K562 (cell line): ENCODE measurements at regions not wholly inside any gene's neighbourhood (a gene's known extent, or its start where the extent isn't known, plus 50 kb on each side); places are given as distances from the start of the nearest gene placed in this dataset.

ENCODE experiments used
- CEBPG ChIP-seq, 3 experiments: fragments of 200-800 bp in 1 of 3; sonication (Bioruptor generic) in 1 of 3; sonication (generic) in 1 of 3; formaldehyde crosslinking in 1 of 3; IDR thresholded peaks in 2 of 3; conservative IDR thresholded peaks in 1 of 3; 2 replicates each; pipeline versions ENCODE4 v1.6.1 to v1.8.0; 2016 to 2022; ENCODE audit warnings: missing compliant biosample characterization in 2 of 3, missing genetic modification characterization in 2 of 3, mild to moderate bottlenecking in 1 of 3, missing genetic modification reagents in 1 of 3
- DPF2 ChIP-seq: fragments of 450-650 bp; IDR thresholded peaks from 2 replicates; pipeline ENCODE4 v1.6.1; 2016
- ELF1 ChIP-seq: fragments of 200-800 bp; sonication (Bioruptor generic); IDR thresholded peaks from 2 replicates; pipeline ENCODE4 v1.6.1; 2016; ENCODE audit warnings: missing genetic modification characterization, missing compliant biosample characterization
- EZH2 ChIP-seq: IDR thresholded peaks from 2 replicates; pipeline ENCODE4 v1.6.1; 2012; ENCODE audit warnings: low read depth, mild to moderate bottlenecking, inconsistent platforms, low read length, borderline replicate concordance
- FOXA3 ChIP-seq, 2 experiments: fragments of 450-650 bp in 1 of 2; sonication (generic) in 1 of 2; formaldehyde crosslinking; IDR thresholded peaks in 1 of 2; conservative IDR thresholded peaks in 1 of 2; 2 replicates each; pipeline versions ENCODE4 v1.4.0 to v1.8.0; 2020 to 2022; ENCODE audit warnings: mild to moderate bottlenecking in 2 of 2, missing genetic modification reagents in 1 of 2
- HNRNPLL ChIP-seq: fragments of 200-400 bp; formaldehyde crosslinking; IDR thresholded peaks from 2 replicates; pipeline ENCODE4 v1.6.1; 2017; ENCODE audit warnings: low read length, low read depth, mild to moderate bottlenecking; ENCODE audit not compliant: poor library complexity, severe bottlenecking
- JUND ChIP-seq, 2 experiments: IDR thresholded peaks; 2 replicates in 1 of 2; 3 replicates in 1 of 2; pipeline ENCODE4 v1.6.1; 2011; ENCODE audit warnings: borderline replicate concordance in 2 of 2, low read depth in 2 of 2, low read length in 2 of 2, improper control_type of control experiment in 1 of 2, missing biosample characterization in 1 of 2, missing genetic modification characterization in 1 of 2, missing genetic modification reagents in 1 of 2
- MTA3 ChIP-seq: fragments of 450-650 bp; formaldehyde crosslinking; IDR thresholded peaks from 2 replicates; pipeline ENCODE4 v1.6.1; 2017; ENCODE audit warnings: mild to moderate bottlenecking, borderline replicate concordance
- NCOA6 ChIP-seq: fragments of 450-650 bp; IDR thresholded peaks from 2 replicates; pipeline ENCODE4 v1.6.1; 2017; ENCODE audit warnings: mild to moderate bottlenecking
- RAD21 ChIP-seq, 2 experiments: fragments of 250-450 bp in 1 of 2; fragments of 450-650 bp in 1 of 2; sonication (Bioruptor Pico) in 1 of 2; formaldehyde crosslinking in 1 of 2; IDR thresholded peaks in 1 of 2; conservative IDR thresholded peaks in 1 of 2; 2 replicates each; pipeline versions ENCODE4 v1.4.0 to v1.8.0; 2020 to 2022; ENCODE audit warnings: mild to moderate bottlenecking in 2 of 2, moderate library complexity in 1 of 2
- TF ChIP-seq, protein P1 (sequence below), 2 experiments: fragments of 450-650 bp in 1 of 2; sonication (generic) in 1 of 2; formaldehyde crosslinking in 1 of 2; IDR thresholded peaks in 1 of 2; conservative IDR thresholded peaks in 1 of 2; 2 replicates each; pipeline versions ENCODE4 v1.6.1 to v1.8.1; 2016 to 2023; ENCODE audit warnings: mild to moderate bottlenecking in 2 of 2, moderate library complexity in 2 of 2, inconsistent platforms in 1 of 2, missing genetic modification reagents in 1 of 2
- TF ChIP-seq, protein P2 (sequence below): fragments of 200-400 bp; formaldehyde crosslinking; IDR thresholded peaks from 2 replicates; pipeline ENCODE4 v1.6.1; 2017; ENCODE audit warnings: mild to moderate bottlenecking, low read depth, low read length, moderate library complexity
- TF ChIP-seq, protein P3 (sequence below): fragments of 450-650 bp; formaldehyde crosslinking; IDR thresholded peaks from 2 replicates; pipeline ENCODE4 v1.4.0; 2020; ENCODE audit warnings: mild to moderate bottlenecking, moderate library complexity
- TF ChIP-seq, protein P4 (sequence below), 3 experiments: IDR thresholded peaks in 2 of 3; conservative IDR thresholded peaks in 1 of 3; 2 replicates each; pipeline ENCODE4 v1.5.1; 2011 to 2012; ENCODE audit warnings: low read length in 3 of 3, mild to moderate bottlenecking in 3 of 3, control low read depth in 2 of 3, improper control_type of control experiment in 1 of 3, inconsistent platforms in 1 of 3, low read depth in 1 of 3, mixed read lengths in 1 of 3, moderate library complexity in 1 of 3; ENCODE audit not compliant: insufficient read depth in 2 of 3

DNA sequence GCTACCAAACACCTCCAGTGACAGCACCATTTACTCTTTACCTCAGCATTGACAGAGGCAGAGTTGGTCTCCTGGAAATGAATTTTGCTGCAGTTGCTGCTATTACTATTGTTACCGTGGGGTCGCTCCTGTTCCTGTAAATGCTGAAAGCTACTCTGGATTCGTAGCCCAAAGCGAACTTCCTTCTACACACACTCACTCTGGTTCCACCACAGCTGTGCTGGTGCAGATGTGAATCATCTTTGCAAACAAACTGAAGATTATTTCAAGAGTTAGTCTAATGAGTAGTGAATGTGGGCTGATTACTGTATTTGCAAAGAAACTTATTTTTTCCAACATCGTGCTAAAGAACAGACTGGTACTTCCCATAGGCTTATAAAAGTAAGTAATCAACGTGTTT lies 304.0 kb downstream of the LPIN1 start (continued):
- TF ChIP-seq, protein P1, sequence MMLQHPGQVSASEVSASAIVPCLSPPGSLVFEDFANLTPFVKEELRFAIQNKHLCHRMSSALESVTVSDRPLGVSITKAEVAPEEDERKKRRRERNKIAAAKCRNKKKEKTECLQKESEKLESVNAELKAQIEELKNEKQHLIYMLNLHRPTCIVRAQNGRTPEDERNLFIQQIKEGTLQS (IDR thresholded peaks at IDR 0.05), result no peak
- TF ChIP-seq, protein P1 (CRISPR knock-in tag; conservative IDR thresholded peaks at IDR 0.05), result 0 out of 2 replicates have a peak, but pooled peaks have one; percentile 28
- no peak for TF ChIP-seq CEBPG (CRISPR knock-in tag; IDR thresholded peaks at IDR 0.05)
- peak in 1 of 2 experiments; percentile 11; a peak in 1 of 4 replicates for TF ChIP-seq CEBPG (tag; conservative IDR thresholded peaks at IDR 0.05 in 1 of 2, IDR thresholded peaks at IDR 0.05 in 1 of 2)
- TF ChIP-seq MTA3, result peak; percentile 26; the same call in 1 of the 2 replicates
- TF ChIP-seq, protein P2, sequence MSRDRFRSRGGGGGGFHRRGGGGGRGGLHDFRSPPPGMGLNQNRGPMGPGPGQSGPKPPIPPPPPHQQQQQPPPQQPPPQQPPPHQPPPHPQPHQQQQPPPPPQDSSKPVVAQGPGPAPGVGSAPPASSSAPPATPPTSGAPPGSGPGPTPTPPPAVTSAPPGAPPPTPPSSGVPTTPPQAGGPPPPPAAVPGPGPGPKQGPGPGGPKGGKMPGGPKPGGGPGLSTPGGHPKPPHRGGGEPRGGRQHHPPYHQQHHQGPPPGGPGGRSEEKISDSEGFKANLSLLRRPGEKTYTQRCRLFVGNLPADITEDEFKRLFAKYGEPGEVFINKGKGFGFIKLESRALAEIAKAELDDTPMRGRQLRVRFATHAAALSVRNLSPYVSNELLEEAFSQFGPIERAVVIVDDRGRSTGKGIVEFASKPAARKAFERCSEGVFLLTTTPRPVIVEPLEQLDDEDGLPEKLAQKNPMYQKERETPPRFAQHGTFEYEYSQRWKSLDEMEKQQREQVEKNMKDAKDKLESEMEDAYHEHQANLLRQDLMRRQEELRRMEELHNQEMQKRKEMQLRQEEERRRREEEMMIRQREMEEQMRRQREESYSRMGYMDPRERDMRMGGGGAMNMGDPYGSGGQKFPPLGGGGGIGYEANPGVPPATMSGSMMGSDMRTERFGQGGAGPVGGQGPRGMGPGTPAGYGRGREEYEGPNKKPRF, result no peak
- TF ChIP-seq ELF1 (tag), result no peak
- no peak for TF ChIP-seq NCOA6
- TF ChIP-seq, protein P3, sequence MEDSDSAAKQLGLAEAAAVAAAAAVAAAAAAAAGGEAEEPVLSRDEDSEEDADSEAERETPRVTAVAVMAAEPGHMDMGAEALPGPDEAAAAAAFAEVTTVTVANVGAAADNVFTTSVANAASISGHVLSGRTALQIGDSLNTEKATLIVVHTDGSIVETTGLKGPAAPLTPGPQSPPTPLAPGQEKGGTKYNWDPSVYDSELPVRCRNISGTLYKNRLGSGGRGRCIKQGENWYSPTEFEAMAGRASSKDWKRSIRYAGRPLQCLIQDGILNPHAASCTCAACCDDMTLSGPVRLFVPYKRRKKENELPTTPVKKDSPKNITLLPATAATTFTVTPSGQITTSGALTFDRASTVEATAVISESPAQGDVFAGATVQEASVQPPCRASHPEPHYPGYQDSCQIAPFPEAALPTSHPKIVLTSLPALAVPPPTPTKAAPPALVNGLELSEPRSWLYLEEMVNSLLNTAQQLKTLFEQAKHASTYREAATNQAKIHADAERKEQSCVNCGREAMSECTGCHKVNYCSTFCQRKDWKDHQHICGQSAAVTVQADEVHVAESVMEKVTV (CRISPR knock-in tag), result peak; percentile 37; the same call in 1 of the 2 replicates
- TF ChIP-seq RAD21 (CRISPR knock-in tag; conservative IDR thresholded peaks at IDR 0.05 in 1 of 2, IDR thresholded peaks at IDR 0.05 in 1 of 2), result peak; percentile 60 to 73
- TF ChIP-seq DPF2, result peak; percentile 47; the same call in 1 of the 2 replicates
- TF ChIP-seq FOXA3 (CRISPR knock-in tag; conservative IDR thresholded peaks at IDR 0.05 in 1 of 2, IDR thresholded peaks at IDR 0.05 in 1 of 2), result peak in 1 of 2 experiments; percentile 64; a peak in 2 of 4 replicates
- peak; percentile 62; the same call in 1 of the 2 replicates for TF ChIP-seq JUND (IDR thresholded peaks at IDR 0.05; ENCODE audit: borderline replicate concordance, low read depth, low read length)
- peak; percentile 57; the same call in 1 of the 3 replicates for TF ChIP-seq JUND (tag; IDR thresholded peaks at IDR 0.05; ENCODE audit: borderline replicate concordance, low read depth, low read length)
- no peak for TF ChIP-seq EZH2
- peak; percentile 38 for TF ChIP-seq HNRNPLL
- TF ChIP-seq, protein P4, sequence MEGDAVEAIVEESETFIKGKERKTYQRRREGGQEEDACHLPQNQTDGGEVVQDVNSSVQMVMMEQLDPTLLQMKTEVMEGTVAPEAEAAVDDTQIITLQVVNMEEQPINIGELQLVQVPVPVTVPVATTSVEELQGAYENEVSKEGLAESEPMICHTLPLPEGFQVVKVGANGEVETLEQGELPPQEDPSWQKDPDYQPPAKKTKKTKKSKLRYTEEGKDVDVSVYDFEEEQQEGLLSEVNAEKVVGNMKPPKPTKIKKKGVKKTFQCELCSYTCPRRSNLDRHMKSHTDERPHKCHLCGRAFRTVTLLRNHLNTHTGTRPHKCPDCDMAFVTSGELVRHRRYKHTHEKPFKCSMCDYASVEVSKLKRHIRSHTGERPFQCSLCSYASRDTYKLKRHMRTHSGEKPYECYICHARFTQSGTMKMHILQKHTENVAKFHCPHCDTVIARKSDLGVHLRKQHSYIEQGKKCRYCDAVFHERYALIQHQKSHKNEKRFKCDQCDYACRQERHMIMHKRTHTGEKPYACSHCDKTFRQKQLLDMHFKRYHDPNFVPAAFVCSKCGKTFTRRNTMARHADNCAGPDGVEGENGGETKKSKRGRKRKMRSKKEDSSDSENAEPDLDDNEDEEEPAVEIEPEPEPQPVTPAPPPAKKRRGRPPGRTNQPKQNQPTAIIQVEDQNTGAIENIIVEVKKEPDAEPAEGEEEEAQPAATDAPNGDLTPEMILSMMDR (IDR thresholded peaks at IDR 0.05 in 2 of 3, conservative IDR thresholded peaks at IDR 0.05 in 1 of 3; ENCODE audit: insufficient read depth in 2 of 3, low read depth in 1 of 3, low read length in 3 of 3), result peak; percentile 50 to 73 (median 52)
